GM23338 (cell line): ENCODE measurements at regions not wholly inside any gene's neighbourhood (a gene's known extent, or its start where the extent isn't known, plus 50 kb on each side); places are given as distances from the start of the nearest gene placed in this dataset.

Experiments used
- CREB1 ChIP-seq: fragments of 250-450 bp; sonication (Bioruptor Pico); IDR thresholded peaks from 2 replicates; pipeline ENCODE4 v1.5.0; 2020; ENCODE audit warnings: low read depth, mild to moderate bottlenecking, moderate library complexity
- CTCF ChIP-seq, 2 experiments: fragments of 200-600 bp in 1 of 2; sonication (generic) in 1 of 2; conservative IDR thresholded peaks; 2 replicates each; pipeline versions ENCODE4 v1.5.1 to v1.6.1; 2016 to 2017; ENCODE audit warnings: antibody characterized with exemption in 2 of 2, low read depth in 2 of 2, mild to moderate bottlenecking in 2 of 2, moderate library complexity in 1 of 2
- EZH2 ChIP-seq: fragments of 200-600 bp; sonication (generic); IDR thresholded peaks from one replicate; pipeline ENCODE4 v1.8.0; 2017; ENCODE audit warnings: antibody characterized with exemption, mild to moderate bottlenecking, low read depth; ENCODE audit not compliant: unreplicated experiment
- EZH2phosphoT487 ChIP-seq: fragments of 200-600 bp; sonication (generic); IDR thresholded peaks from one replicate; pipeline ENCODE4 v1.8.1; 2018; ENCODE audit warnings: antibody characterized with exemption; ENCODE audit not compliant: unreplicated experiment
- JUNB ChIP-seq: IDR thresholded peaks from one replicate; pipeline ENCODE4 v1.6.1; 2016; ENCODE audit warnings: antibody characterized with exemption; ENCODE audit not compliant: unreplicated experiment
- NANOG ChIP-seq: IDR thresholded peaks from 2 replicates; pipeline ENCODE4 v1.6.1; 2016; ENCODE audit warnings: antibody characterized with exemption, borderline replicate concordance
- POLR2AphosphoS5 ChIP-seq: IDR thresholded peaks from 2 replicates; pipeline ENCODE4 v1.6.1; 2016; ENCODE audit warnings: antibody characterized with exemption, low read depth
- REST ChIP-seq: IDR thresholded peaks from one replicate; pipeline ENCODE4 v1.6.1; 2018; ENCODE audit warnings: antibody characterized with exemption; ENCODE audit not compliant: unreplicated experiment
- STAT1 ChIP-seq: IDR thresholded peaks from one replicate; pipeline ENCODE4 v1.6.1; 2016; ENCODE audit warnings: antibody characterized with exemption; ENCODE audit not compliant: unreplicated experiment
- ZNF114 ChIP-seq: fragments of 250-450 bp; sonication (Bioruptor Pico); IDR thresholded peaks from 2 replicates; pipeline ENCODE4 v1.5.0; 2020; ENCODE audit warnings: mild to moderate bottlenecking, moderate library complexity

- no peak for TF ChIP-seq CTCF (conservative IDR thresholded peaks at IDR 0.05; ENCODE audit: low read depth in 2 of 2)
- no peak for TF ChIP-seq REST
- TF ChIP-seq EZH2 = no peak
- TF ChIP-seq CREB1 (CRISPR knock-in tag) = no peak
- TF ChIP-seq POLR2AphosphoS5 = no peak
- TF ChIP-seq EZH2phosphoT487 = no peak
- no peak for TF ChIP-seq JUNB
- no peak for TF ChIP-seq STAT1
- TF ChIP-seq ZNF114 (CRISPR knock-in tag) = no peak
- no peak for TF ChIP-seq NANOG
Measured at GRCh38 chrX:97845451-97845850, 961.7 kb downstream of the RPA4 start.
